NB4 (cell line): ENCODE measurements at regions not wholly inside any gene's neighbourhood (a gene's known extent, or its start where the extent isn't known, plus 50 kb on each side); places are given as distances from the start of the nearest gene placed in this dataset.

Experiments
- POLR2A ChIP-seq: IDR thresholded peaks from 2 replicates; pipeline ENCODE4 v1.6.1; 2011; ENCODE audit warnings: mild to moderate bottlenecking; ENCODE audit not compliant: insufficient read length; ENCODE audit errors: extremely low read depth
- TF ChIP-seq, protein P1 (sequence below): IDR thresholded peaks from one replicate; pipeline ENCODE4 v1.5.1; 2012; ENCODE audit warnings: low read depth, low read length

DNA sequence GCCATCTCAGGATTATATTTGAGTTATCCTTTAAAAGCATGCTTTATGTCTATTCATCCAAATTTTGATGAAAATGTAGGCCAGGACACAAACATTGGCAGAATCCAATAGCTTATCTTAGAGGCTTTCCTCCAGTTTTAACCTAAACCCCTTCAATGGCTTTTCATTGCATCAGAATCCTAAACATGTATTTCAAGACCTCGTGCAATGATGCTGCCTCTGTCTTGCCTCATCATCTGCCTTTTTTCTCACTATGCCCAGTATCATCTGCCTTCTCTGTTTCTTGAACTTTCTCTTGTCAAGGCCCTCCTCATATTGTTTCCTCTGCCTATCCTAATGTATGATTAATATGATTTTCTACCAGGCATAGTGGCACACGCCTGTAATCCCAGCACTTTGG, 76.1 kb upstream of the MAP4 start:
- TF ChIP-seq, protein P1, sequence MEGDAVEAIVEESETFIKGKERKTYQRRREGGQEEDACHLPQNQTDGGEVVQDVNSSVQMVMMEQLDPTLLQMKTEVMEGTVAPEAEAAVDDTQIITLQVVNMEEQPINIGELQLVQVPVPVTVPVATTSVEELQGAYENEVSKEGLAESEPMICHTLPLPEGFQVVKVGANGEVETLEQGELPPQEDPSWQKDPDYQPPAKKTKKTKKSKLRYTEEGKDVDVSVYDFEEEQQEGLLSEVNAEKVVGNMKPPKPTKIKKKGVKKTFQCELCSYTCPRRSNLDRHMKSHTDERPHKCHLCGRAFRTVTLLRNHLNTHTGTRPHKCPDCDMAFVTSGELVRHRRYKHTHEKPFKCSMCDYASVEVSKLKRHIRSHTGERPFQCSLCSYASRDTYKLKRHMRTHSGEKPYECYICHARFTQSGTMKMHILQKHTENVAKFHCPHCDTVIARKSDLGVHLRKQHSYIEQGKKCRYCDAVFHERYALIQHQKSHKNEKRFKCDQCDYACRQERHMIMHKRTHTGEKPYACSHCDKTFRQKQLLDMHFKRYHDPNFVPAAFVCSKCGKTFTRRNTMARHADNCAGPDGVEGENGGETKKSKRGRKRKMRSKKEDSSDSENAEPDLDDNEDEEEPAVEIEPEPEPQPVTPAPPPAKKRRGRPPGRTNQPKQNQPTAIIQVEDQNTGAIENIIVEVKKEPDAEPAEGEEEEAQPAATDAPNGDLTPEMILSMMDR = no peak
- TF ChIP-seq POLR2A = no peak
